NCI-H82 treated with DMSO at 0.1 percent for 48 hours (cell line): ENCODE measurements at regions not wholly inside any gene's neighbourhood (a gene's known extent, or its start where the extent isn't known, plus 50 kb on each side); places are given as distances from the start of the nearest gene placed in this dataset.

Experiments used
- DNase-seq: peaks from one replicate; lab custom pipeline; 2025; ENCODE audit not compliant: unreplicated experiment; lab: John Stamatoyannopoulos, UW

DNA sequence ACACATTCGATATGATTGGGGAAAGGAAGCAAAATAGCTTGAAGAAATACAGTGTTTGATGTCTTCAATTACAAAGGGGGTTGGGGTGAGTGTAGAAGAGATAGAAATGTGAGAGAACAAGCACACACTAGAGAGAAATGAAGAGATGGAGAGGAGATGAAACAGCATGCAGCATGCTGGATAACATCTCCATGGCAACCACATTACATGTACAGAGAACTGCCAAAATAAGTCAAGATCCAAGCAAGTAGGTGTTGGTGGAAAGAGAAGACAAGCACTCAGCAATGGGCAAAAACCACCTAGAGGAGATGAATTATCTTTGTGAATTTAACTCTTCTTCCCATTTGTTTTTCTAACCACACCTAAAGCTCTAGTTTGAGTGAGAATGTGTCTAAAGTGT, 289.8 kb downstream of the GRIN2B start:
- DNase-seq: no peak

DNA sequence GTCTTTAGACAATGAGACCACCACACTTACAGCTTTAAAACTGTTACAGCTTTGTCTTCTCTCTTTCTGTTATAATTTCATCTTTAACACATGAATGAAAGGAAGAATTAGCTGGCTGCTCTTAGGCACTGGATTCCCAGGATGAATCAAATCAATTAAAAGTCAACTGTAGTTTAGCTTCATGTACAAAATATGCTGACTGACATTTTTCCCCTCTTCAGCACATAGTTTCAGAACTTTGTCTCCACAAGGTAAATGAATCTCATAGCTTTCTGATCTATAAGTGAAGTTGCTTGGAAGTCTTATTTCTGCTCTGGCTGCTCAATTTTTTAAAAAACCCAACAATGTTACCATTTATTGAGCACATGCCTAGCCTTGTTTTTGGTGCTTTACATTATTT, 293.8 kb downstream of the GRIN2B start:
- no peak for DNase-seq

DNA sequence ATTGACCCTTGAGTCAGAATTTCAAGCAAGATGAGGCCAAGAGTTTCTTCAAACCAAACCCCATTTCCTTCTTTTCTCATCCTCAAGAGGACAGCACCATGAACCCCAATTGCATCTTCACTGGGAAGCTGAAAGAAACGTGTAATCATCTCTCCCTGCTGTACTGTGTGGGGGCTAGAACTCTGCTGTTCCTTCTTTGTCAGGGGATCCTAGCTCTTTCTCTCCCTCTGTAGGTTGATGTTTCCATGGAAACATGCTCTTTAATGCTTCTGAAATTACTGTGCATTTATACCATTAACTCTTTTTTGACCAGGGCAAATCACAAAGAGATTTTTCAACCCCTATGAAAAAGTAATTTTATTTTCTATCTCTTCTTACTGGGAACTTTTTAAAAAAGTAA, 295.1 kb downstream of the GRIN2B start:
- no peak for DNase-seq

DNA sequence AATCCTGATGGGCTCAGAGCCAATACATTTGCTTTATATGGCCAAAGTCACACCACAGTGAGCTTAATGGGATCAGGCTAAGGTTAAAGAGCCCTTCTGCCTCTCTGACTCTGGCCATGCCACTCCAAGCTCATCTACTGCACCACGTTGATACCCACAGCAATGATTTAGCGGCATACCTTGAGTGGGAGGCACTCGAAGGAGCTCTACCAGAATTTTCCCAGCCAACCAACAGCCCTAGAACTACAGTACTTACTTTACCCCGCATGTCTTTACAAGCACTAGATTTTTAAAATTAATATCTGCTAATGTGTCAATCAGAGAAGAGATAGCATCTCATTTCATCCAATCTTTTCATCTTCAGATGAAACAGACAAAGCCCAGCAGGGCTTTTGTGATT, 300.5 kb downstream of the GRIN2B start:
- DNase-seq: peak; percentile 43

DNA sequence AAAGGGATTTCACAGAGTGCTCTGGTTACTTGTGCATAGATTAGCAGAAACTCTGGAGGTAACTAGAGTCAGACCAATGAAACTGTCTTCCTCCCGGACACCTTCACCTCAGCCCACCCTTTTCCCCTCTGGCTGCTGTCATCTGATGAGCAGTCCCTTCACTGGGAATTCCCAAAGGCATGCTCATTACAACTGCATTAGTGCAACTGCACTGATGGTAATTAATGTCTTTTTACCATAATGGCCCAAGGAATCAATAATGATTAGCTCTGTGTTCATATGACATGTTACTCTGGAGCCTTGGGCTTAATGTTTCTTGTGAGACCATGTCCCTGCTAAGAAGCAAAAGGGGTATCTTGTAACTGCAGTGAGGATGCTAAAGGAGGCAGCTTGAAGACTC, 304.5 kb downstream of the GRIN2B start:
- no peak for DNase-seq

DNA sequence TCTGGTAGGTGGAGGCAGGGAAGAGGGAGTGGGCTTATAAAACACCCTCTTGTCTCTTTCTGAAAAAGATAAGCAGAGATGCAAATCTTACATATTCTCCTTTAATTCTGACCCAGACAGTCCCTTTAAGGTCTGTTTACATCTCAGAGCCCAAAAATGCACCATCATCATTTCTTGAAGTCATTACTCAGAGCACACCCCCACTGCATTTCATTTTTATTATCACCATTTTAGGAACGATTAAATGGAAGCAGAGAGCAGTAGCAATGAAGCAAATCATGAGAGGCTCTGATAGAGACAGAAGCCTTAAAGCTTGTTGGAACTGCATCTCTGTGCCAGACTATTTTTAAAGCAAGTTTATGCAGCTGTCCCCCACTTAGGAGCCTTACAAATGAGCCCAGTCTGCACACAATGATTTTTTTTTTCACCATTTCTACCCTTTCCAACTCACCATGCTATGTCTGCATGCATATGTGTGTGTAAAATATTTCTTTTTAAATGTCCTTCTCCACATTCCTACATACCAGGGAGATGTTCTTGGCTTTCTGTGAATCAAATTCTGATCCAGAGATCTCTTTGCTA, 311.0 kb downstream of the GRIN2B start:
- DNase-seq: no peak

DNA sequence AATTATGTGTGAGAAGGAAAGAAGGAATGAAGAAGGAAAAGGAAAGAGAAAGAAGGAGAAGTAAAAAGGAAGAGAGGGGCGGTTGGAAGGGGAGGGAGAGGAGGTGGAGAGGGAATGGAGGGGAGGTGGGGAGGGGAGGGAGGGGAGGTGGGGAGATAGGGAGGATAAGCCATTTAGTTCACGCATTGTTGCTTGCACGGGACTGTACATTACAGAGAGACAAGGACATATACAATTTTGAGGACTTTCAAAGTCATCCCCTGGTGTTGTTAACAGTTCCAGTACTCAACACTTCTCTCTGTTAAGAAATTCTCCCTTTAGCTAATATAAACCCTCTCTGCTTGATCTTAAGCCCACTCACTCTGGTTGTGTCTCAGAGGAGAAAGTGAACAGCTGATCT, 312.5 kb downstream of the GRIN2B start:
- DNase-seq: no peak

DNA sequence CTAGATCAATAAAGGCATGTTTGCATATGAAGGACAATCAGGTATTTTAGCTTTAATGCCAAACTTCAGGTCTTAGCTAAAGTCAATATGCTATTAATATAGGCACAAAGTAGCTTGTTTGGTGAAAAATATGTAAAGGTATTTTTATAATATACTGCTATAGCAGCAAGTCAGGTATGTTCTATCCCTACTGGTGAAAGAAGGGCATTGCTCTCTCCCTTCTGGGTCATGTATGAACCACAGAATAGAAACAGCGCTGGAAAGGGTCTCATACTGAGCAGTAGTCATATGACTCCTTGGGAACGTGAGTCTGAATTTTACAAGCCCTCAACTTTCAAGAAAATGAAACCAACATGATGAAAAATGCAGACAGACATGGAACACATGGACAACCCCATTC, 314.6 kb downstream of the GRIN2B start:
- no peak for DNase-seq

DNA sequence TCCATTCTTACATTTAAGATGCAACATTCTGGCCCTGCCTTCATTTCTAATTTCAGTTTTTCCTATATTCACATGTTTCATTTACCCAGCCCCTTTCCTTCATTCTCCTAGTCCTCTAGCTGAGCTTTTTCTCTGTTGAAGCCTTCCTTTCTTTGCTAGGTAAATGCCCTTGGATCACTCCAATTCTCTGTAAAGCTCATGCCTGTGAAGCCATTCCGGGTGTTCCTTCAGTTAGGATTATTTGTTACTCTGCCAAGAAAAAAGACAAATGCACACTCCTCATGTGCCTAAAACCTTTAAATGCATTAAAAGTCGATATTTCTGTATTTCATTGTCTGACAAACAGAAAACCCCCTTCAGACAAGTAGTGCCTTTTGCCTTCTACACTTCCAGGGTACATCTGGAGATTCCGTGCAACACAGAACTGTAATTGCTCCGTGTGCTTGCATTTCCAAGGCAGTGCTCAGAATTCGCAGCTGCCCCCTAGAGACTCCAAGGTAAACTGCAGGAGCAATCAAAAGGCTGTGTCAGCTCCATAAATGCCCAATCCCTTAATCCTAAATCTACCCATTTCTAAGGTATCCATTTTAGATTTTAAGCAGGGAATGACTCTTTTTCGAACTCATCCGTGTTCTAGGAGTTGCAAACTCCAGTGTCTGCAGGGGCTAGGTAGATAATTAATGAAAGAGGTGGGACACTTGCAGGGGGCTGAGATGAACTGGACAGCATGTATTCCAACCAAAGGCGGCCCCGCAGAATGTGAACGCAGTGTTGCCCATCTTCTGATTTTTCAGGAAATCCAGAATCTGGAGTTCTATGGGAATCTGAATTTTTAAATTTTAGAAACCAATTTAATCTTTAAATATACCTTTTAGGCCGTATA, 320.2 kb downstream of the GRIN2B start:
- peak; percentile 51 for DNase-seq

DNA sequence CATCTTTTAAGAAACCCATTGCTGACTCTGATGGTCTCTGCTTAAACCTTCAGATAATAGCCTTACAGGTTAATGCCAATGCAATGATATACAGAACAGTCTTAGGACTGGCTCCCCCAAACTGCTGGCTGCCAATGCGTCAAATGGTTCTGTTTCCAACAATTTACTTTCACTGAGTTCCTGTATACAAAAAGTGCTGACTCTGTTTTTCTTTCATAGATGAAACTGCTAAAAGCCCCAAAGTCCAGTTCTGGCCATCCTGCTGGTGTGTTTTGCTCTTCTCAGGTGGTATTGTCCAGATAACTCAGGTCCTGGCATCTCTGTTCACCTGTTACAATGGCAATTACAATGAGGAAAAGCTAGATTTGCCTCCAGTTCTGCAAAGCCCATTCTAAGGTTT, 326.9 kb downstream of the GRIN2B start:
- no peak for DNase-seq

DNA sequence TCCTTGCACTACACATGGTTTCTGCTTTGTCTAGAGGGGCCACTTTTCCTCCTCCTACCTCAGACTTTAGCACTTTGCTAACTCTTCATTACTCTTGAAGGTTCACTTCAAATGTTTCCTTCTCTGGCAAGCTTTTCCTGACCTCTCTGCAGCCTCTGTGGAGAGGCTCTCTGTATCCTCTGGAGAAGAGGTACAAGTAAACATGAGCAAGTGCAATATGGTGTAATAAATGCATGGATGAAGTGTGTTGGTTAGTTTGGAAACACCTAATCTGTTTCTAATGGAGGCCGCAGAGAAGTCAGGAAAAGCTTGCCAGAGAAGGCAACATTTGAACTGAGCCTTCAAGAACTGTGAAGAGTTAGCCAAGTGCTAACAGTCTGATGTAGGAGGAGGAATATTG, 329.3 kb downstream of the GRIN2B start:
- no peak for DNase-seq

DNA sequence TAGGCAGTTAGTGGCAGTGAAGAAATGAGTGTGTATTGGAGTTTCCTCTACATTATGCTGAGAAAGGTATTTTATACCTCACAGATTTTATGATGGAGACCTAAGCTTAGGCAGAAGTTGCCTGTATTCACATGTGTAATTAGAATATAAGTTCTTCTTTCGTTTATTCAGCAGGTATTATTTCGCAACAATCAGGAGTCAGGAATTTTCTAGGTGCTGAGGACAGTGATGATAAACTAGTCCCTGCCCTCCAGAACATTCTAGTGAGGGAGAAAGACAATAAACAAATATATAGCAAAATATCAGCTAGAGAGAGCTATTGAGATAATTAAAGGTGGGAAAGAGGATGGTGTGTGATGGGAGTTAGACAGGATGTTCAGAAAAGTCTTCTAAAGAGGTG, 345.7 kb downstream of the GRIN2B start:
- no peak for DNase-seq

DNA sequence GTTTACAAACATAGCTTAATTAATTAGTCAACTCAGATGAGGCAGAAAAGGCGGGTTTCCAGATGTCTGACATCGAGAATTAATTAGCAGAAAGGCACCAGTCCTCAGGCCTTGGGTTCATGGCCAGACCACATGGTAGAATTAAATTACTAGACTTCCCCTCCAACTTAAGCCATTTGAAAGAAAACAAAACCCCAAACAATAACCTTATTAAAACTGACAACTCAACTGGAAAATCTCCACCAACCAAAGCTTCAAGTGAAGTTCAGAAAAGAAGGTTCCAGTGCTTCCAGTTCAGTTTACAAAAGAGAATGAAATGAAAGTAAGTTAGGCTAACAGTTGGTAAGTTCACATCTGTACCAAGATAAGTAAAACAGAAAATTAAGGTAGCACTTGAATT, 349.5 kb downstream of the GRIN2B start:
- DNase-seq: no peak

DNA sequence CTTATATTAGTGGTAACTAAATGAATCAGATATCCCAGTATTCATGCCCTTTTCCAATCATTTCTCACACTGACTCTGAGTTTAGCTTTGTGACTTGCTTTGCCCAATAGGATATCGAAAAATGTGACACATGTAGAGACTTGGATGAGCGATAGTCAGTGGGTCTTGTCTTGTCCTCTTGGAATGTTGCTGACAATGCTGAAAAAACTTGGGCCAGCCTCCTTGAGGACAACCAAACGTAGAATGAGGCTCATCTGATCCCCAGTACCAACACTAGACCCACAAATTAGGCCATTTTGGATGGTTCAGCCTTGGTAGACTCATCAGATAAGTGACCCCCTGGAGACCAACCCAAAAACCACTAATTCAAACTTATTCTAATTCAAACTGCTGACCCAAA, 351.0 kb downstream of the GRIN2B start:
- no peak for DNase-seq

DNA sequence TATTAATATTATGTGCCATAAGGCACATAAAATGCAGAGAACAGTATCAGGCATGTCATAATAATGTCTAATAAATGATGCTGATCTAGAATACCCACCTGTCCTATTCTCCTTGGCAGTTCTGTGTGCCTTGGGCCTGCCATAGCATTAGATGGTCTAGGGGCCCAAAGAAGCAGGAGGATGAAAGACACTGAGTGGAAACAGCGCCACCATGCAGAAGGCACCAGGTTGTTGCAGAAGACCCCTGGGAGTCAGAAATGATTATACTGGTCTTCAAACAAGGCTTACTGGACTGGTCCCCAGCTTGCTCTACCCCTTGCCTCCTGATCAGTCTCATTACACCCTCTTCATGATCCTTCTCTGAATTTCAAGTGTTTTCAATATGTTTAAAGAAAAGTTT, 353.3 kb downstream of the GRIN2B start:
- DNase-seq: no peak

DNA sequence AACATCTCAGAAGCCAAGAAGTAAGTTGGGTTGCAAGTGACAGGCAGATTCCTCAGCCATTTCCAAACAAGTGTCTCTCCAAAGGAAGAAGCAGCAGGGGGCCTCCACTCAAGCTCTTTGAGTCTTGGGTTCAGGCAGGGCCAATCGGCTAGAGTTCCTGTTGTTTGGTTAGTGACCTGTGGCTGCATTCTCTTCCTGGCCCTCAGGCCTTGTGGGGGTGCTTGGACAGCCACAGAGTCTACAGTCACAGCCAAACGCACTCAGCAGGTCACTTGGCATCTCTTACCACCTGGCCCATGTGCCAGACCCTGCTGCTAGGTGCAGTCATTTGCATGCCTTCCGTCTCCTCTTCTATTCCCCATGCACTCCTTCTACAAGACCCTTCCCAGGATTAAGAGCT, 353.9 kb downstream of the GRIN2B start:
- DNase-seq: no peak

DNA sequence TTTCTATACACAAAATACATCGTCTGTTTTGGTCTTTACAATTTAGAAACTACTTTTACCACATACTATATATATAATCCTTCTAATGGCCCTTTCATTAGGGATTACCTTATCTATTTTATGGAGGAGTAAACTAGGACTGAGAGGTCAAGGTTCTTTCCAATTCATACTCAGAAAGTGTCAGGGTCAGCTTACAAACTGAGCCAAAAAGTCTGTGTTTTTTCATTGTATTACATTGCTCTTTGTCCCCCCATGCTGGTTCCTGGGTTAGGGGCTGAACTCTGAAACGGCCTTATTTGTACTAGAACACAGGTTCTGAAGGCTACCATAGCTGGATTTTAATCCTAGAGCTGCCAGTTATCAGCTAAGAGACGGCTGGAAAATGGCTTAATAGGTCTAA, 368.1 kb downstream of the GRIN2B start:
- no peak for DNase-seq

DNA sequence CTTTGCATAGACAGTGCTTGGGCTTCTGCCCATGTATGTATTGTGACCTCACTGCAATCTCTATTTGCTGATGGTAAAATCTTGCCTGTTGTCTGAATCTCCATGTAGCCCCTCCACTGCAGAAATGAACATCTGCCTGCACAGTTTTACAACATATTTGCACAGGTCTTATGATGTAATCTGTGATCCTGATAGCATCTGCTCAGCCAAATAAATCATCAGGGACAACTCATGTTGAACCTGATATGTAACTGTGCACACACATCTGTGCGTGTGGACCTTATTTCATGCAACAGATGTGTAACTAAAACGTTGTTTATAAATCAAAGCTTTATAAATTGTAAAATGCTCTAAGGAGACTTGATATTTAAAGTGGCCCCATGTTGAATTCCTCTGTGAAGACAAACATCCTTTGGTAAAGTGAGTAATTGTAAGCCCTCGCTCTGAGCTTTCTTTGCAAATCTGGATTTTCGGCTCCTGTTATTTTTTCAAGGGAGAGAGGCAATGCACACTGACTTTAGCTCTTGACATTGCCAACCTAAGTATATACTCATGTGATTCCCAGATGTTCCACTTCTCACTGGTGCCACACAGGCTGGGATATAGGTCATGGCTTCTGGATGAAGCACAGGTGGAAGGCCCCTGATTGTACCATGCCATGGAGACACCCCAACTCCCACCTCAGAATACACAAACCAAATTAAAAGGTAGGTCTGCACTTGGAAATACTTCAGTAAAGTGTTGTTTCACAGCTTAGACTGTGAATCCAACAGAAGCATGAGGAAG, 371.3 kb downstream of the GRIN2B start:
- DNase-seq: no peak

DNA sequence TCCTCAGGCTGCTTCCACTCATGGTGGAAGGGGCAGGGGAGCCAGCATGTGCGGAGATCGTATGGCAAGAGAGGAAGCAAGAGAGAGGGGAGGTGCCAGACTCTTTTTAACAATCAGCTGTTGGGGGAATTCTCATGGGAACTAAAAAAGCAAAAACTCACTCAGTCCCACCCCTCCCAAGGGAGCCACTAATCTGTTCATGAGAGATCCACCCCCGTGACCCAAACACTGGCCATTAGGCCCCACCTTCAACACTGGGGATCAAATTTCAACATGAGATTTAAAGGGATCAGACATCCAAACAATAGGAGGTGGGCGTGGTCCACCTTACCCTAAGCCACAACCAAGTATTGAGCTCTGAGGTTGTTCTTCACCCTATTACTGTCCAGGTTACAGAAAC, 375.1 kb downstream of the GRIN2B start:
- DNase-seq: peak; percentile 28

DNA sequence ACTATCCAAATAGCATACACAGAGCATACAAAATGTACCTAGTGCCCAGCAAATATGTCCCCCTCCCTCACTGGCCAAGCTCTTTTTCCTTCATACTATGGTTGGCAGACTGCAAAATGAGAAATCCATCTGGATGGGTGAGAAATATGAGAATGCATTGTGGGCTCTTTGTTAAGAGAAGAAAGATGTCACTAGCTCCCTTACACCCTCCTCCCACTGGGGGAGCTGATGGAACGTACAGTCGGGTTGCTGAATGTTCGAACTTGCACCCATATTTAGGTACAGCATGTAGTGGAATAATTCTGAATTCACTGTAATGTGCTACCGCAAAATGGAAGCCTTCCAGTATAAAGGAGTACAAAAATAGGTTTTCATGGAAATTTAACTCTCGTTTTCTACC, 377.4 kb downstream of the GRIN2B start:
- DNase-seq: no peak

DNA sequence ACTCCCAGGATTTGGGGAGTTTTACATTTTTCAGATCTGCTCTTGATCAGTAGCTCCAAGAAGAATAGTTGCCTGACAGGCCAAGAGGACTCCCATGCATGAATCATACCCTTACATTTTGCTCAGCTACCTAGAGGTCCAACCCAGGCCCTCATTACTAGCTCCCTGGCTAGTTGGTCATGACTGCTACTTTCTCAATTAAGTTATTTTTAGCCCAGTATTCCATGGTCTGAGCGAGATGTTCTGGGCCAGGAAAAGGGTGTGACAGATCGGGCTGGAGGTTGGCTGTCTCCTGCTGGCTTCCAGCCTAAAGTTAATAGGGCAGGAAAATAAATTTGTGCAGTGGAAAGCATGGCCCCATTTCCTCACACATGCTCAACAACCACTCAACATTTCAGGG, 379.2 kb downstream of the GRIN2B start:
- no peak for DNase-seq

DNA sequence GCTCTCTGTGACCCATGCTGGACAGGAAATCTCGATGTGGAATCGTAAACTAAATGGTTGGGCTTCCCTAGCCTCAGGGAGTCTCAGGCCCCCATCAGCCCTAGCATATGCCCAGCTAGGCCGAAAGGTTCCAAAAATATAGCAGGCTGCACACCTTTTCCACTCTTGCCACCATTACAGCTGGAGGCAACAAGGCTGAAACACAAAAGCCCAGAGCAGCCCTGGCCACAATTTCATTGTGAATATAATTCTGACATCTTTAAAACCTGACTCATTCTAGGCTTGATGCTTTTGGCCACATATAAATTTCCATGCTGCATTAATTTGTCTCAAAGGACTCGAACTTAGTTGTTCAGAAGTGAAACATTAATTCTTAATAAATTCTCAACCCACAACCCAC, 382.2 kb downstream of the GRIN2B start:
- no peak for DNase-seq
